HEK293 (cell line): ENCODE measurements at regions not wholly inside any gene's neighbourhood (a gene's known extent, or its start where the extent isn't known, plus 50 kb on each side); places are given as distances from the start of the nearest gene placed in this dataset.

Source experiments
- ATF2 ChIP-seq: fragments of 450-650 bp; formaldehyde crosslinking; IDR thresholded peaks from 2 replicates; pipeline ENCODE4 v1.5.1; 2016; ENCODE audit warnings: missing biosample characterization, missing genetic modification characterization, low read depth
- CTCF ChIP-seq: fragments of 450-650 bp; formaldehyde crosslinking; IDR thresholded peaks from 2 replicates; pipeline ENCODE4 v1.5.1; 2016; ENCODE audit warnings: missing biosample characterization, missing genetic modification characterization
- GLI4 ChIP-seq: fragments of 450-650 bp; formaldehyde crosslinking; IDR thresholded peaks from 2 replicates; pipeline ENCODE4 v1.5.1; 2016; ENCODE audit warnings: missing biosample characterization, missing genetic modification characterization
- YY1 ChIP-seq: fragments of 450-650 bp; formaldehyde crosslinking; IDR thresholded peaks from 2 replicates; pipeline ENCODE4 v1.5.1; 2018; ENCODE audit warnings: missing biosample characterization, missing genetic modification characterization
- ZFP41 ChIP-seq: fragments of 450-650 bp; formaldehyde crosslinking; IDR thresholded peaks from 2 replicates; pipeline ENCODE4 v1.5.1; 2016; ENCODE audit warnings: missing biosample characterization, missing genetic modification characterization, borderline replicate concordance
- ZNF132 ChIP-seq: fragments of 450-650 bp; formaldehyde crosslinking; IDR thresholded peaks from 2 replicates; pipeline ENCODE4 v1.5.1; 2017; ENCODE audit warnings: missing biosample characterization, missing genetic modification characterization, borderline replicate concordance
- ZNF585B ChIP-seq: fragments of 450-650 bp; formaldehyde crosslinking; IDR thresholded peaks from 2 replicates; pipeline ENCODE4 v1.5.1; 2016; ENCODE audit warnings: missing biosample characterization, missing genetic modification characterization

GRCh38 chr1:24995140-24995539 is 65.1 kb upstream of the RUNX3 start:
- TF ChIP-seq ATF2 (tag by site-specific recombination), result no peak
- TF ChIP-seq YY1 (tag by site-specific recombination), result no peak
- no peak for TF ChIP-seq ZNF132 (tag by site-specific recombination)
- no peak for TF ChIP-seq CTCF (tag by site-specific recombination)
- TF ChIP-seq GLI4, result no peak
- no peak for TF ChIP-seq ZNF585B
- TF ChIP-seq ZFP41 (tag by site-specific recombination), result no peak
